Type B pancreatic cell (in vitro differentiated cells): ENCODE measurements at regions not wholly inside any gene's neighbourhood (a gene's known extent, or its start where the extent isn't known, plus 50 kb on each side); places are given as distances from the start of the nearest gene placed in this dataset.
A peak's percentile ranks its signal among the peaks of the same experiment; 100 is the strongest.

ENCODE experiments used
- DNase-seq: peaks from one replicate; pipeline ENCODE4 v3.0.0; 2021; ENCODE audit warnings: mixed read lengths; ENCODE audit not compliant: unreplicated experiment; ENCODE audit errors: extremely low spot score
- H3K27ac Mint-ChIP-seq: 2 replicates; pipeline ENCODE4 v1.8.0; 2021; ENCODE audit warnings: mild to moderate bottlenecking, mixed read lengths
- H3K27me3 Mint-ChIP-seq: 2 replicates; pipeline ENCODE4 v1.8.0; 2021; ENCODE audit warnings: mixed read lengths
- H3K36me3 Mint-ChIP-seq: 2 replicates; pipeline ENCODE4 v1.8.0; 2021; ENCODE audit warnings: mixed read lengths
- H3K4me1 Mint-ChIP-seq: one replicate; pipeline ENCODE4 v1.8.0; 2021; ENCODE audit warnings: mixed read lengths; ENCODE audit not compliant: unreplicated experiment
- H3K4me3 Mint-ChIP-seq: 2 replicates; pipeline ENCODE4 v1.8.0; 2021; ENCODE audit warnings: mild to moderate bottlenecking, mixed read lengths
- H3K9me3 Mint-ChIP-seq: 2 replicates; pipeline ENCODE4 v1.8.0; 2021; ENCODE audit warnings: mixed read lengths
- CTCF ChIP-seq: fragments of 200-600 bp; sonication (generic); conservative IDR thresholded peaks from 2 replicates; pipeline ENCODE4 v1.5.0; 2021; ENCODE audit warnings: antibody characterized with exemption, mild to moderate bottlenecking

GRCh38 chr13:40502236-40502635 is 164.2 kb downstream of the FOXO1 start:
- Mint-ChIP-seq H3K36me3 (no peaks in the 10 kb centered on the region), H3K4me3 (no peak overlapping the region), H3K27ac (no peak overlapping the region), H3K27me3 (no peaks in the 10 kb centered on the region), H3K9me3 (no peaks in the 10 kb centered on the region), H3K4me1 (no peaks in the 10 kb centered on the region)
- TF ChIP-seq CTCF = no peak
- no peak for DNase-seq

- H3K27me3 Mint-ChIP-seq = no peaks in the 10 kb centered on the region
- no peaks in the 10 kb centered on the region for H3K36me3 Mint-ChIP-seq
- peak overlapping the region; percentile 12 for H3K27ac Mint-ChIP-seq
- TF ChIP-seq CTCF = no peak
- H3K9me3 Mint-ChIP-seq = no peaks in the 10 kb centered on the region
- no peak overlapping the region for H3K4me3 Mint-ChIP-seq
- peaks cover 1% of the 10 kb centered on the region for H3K4me1 Mint-ChIP-seq
- DNase-seq = no peak
Measured at GRCh38 chr13:40503011-40503410, 163.4 kb downstream of the FOXO1 start.

- Mint-ChIP-seq H3K4me3 (no peak overlapping the region), H3K36me3 (no peaks in the 10 kb centered on the region), H3K27ac (no peak overlapping the region)
Measured at GRCh38 chr13:40503966-40504591, 162.4 kb downstream of the FOXO1 start.

GRCh38 chr13:40504641-40505040 is 161.8 kb downstream of the FOXO1 start:
- Mint-ChIP-seq H3K27ac (no peak overlapping the region), H3K4me1 (peaks cover 4% of the 10 kb centered on the region)

More at GRCh38 chr13:40503966-40504591, 162.4 kb downstream of the FOXO1 start:
- peaks cover 4% of the 10 kb centered on the region for H3K4me1 Mint-ChIP-seq
- H3K27me3 Mint-ChIP-seq = no peaks in the 10 kb centered on the region
- no peak for DNase-seq
- no peak for TF ChIP-seq CTCF
- H3K9me3 Mint-ChIP-seq = no peaks in the 10 kb centered on the region

GRCh38 chr13:40505196-40505595 is 161.2 kb downstream of the FOXO1 start:
- peaks cover 4% of the 10 kb centered on the region for H3K4me1 Mint-ChIP-seq
- H3K9me3 Mint-ChIP-seq = no peaks in the 10 kb centered on the region
- no peaks in the 10 kb centered on the region for H3K36me3 Mint-ChIP-seq
- no peak for DNase-seq
- TF ChIP-seq CTCF = no peak
- H3K4me3 Mint-ChIP-seq = no peak overlapping the region
- no peaks in the 10 kb centered on the region for H3K27me3 Mint-ChIP-seq
- H3K27ac Mint-ChIP-seq = no peak overlapping the region

More at GRCh38 chr13:40504641-40505040, 161.8 kb downstream of the FOXO1 start:
- Mint-ChIP-seq H3K36me3 (no peaks in the 10 kb centered on the region), H3K4me3 (no peak overlapping the region), H3K27me3 (no peaks in the 10 kb centered on the region), H3K9me3 (no peaks in the 10 kb centered on the region)
- no peak for TF ChIP-seq CTCF
- DNase-seq = no peak
